GM18861 (cell line): ENCODE measurements at regions not wholly inside any gene's neighbourhood (a gene's known extent, or its start where the extent isn't known, plus 50 kb on each side); places are given as distances from the start of the nearest gene placed in this dataset.

Experiments used
- ATAC-seq: cut with Tn5 transposase; IDR thresholded peaks from one replicate; pipeline ENCODE4 v1.9.1; 2021; ENCODE audit not compliant: unreplicated experiment

DNA sequence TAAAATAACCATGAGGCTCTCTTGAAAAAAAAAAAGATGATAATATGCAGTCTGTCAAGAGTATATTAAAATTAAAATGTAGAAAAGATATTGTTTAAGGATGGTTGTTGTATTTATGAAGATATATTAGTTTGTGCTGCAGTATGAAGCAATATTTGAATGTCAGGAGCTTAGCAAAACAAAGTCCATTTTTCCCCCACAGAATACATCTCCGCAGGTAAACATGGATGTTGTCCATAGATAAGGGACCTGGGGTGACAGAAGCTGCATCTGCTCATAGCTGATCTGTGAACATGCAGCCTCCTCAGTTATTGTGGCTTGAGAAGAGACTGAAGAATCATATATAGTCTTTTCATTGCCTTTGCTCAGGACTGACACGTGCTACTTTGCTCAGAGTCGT lies 366.1 kb upstream of the MMADHC start:
- ATAC-seq: no peak

DNA sequence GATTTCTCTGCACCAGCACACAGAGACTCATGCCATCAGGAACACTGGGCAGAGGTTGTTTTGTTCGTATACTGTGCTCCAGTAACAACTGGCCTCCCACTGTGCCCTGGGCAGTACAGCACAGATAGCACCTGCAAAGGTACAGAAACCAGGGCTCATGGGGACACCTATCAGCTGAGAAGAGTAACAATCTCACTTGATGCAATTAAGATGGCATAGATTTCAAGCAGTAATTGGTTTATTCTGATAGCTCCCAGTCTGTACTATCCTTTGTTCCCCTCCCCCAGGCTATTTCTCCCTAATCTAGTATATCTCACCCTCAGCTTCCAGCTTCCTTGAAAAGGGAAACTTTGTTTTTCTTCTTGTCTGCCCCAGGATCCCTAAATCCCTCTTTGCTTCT lies 343.9 kb upstream of the MMADHC start:
- ATAC-seq: no peak

DNA sequence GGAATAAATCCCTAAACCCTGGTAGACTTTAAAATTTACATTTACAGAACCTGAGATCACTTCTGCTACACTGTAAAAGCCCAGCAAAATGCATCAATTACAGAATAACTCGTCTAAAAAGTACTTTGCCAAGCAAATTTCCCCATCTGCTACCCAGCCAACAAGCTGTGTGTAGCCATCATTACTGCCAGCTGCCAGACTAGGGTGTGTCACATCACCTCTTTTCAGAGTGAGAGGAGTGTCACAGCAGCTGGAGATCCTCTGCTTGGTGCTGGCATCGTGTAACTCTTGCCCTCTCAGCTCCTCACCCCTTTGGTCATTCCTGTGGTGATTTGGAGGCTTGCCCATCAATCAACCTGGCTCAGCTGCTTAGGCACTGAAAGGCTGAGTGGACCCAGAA lies 340.4 kb upstream of the MMADHC start:
- ATAC-seq: no peak

DNA sequence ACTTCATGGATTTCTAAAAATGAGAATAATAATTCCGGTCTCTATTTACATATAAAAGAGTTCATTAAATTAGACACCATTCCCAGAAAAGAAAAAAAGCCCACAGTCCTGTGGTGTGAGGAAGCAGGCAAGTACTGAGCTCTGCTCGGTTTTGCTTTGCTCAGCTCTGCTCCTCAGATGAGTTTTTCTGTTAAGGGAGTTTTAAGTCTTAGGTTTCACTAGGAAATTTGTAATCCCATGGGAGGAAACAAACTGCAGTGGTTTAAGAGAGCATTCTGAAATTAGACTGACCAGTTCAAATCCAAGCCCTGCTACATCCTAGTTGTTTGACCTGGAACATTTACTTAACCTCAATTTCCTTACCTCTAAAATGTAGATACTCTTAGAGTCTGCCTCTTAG lies 338.6 kb upstream of the MMADHC start:
- ATAC-seq: no peak

DNA sequence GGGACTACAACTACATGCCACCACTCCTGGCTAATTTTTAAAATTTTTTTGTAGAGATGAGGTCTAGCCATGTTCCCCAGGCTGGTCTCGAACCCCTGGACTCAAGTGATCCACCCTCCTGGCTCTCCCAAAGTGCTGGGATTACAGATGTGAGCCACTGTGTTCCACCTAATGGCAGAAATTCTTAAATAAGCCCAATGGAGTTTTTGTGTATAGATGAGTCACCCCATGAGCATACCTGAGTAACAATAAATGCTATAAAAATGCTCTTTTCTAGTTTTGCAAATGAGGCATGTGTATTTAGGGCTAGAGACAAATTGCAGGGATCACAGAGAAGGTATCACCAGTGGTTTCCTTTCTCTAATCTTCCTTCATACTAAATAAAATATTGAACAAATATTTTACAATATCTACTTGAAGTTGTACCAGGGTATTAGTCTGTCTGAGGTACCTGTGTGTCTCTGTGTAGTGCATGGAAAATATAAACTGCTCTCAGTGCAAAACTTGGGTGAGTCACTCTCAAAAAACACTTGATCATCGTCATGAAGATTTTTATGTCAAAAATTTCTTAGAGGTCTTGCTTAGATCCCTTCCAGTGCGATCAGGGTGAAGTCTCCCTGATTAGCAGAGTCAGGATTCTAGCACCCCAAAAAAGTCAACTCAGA lies 337.1 kb upstream of the MMADHC start:
- ATAC-seq: no peak

DNA sequence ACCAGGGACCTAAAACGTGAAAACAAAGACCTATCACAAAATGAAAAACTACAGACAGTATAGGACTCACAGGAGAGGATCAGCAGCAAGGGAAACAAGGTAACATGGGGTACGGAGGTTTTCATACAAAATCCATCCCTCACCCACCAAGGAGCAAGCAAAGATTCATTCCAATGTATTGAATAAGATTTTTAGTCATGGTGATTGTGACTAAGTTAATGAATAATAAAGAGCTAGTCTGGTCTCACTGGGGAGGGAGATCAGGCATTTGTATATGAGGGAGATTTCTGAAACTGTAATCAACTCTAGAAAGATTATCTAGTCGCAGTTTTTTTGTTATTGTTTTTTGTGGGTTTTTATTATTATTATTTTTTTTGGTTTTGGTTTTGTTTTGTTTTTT lies 336.5 kb upstream of the MMADHC start:
- ATAC-seq: no peak

DNA sequence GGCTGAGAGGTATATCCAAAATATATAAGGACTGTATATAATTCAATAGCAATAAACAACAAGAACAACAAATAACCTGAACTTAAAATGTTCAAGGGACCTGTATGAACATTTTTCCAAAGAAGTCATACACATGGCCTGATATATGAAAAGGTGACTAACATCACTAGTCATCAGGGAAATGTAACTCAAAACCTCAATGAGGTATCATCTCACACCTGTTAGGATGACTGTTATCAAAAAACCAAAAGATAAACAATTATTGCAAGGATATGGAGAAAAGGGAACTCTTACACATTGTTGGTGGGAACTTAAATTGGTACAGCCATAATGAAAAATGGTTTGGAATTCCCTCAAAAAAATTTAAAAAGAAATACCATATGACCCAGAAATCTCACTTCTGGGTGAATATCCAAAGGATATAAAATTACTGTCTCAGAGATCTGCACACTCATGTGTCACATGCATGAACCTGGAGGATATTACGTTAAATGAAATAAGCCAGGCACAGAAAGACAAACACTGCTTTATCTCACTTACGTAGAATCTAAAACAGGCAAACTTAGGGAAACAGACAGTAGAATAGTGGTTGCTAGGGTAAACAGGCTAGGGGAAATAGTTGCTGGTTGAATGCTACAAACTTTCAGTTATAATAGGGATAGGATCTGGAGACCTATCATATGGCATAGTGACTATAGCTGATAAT lies 334.5 kb upstream of the MMADHC start:
- no peak for ATAC-seq

DNA sequence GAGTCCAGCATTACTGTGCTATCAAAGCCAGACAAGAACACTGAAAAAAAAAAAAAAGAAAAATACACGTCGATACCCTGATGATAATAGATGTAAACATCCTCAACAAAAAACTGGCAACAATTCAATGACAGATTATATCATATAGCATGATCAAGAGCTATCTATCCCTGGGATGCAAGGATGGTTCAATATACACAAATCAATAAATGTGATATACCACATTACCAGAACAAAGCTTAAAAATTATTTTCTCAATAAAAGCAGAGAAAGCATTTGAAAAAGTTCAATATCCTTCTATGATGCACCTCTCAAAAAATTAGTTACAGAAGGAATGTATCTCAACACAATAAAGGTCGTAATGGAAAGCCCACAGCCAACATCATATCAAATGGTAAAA lies 332.8 kb upstream of the MMADHC start:
- ATAC-seq: no peak

DNA sequence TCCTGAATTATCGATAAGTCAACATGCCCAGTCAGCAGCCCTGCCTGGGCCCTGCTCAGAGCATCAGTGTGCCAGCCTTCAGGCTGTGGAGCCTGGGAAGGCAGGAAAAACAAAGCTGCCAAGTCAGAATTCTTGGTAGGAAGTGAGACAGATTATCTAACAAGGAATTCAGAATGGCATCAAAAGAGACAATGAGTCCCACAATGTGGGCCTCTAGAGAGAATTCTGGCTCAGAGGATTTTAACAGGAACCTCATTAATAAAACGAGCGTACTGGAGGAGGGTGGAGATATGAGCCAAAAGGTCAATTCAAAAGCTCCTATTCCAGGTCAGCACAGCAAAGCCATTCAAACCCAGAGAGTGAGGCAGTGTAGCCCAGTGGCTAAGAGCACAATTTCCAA lies 327.6 kb upstream of the MMADHC start:
- ATAC-seq: no peak

DNA sequence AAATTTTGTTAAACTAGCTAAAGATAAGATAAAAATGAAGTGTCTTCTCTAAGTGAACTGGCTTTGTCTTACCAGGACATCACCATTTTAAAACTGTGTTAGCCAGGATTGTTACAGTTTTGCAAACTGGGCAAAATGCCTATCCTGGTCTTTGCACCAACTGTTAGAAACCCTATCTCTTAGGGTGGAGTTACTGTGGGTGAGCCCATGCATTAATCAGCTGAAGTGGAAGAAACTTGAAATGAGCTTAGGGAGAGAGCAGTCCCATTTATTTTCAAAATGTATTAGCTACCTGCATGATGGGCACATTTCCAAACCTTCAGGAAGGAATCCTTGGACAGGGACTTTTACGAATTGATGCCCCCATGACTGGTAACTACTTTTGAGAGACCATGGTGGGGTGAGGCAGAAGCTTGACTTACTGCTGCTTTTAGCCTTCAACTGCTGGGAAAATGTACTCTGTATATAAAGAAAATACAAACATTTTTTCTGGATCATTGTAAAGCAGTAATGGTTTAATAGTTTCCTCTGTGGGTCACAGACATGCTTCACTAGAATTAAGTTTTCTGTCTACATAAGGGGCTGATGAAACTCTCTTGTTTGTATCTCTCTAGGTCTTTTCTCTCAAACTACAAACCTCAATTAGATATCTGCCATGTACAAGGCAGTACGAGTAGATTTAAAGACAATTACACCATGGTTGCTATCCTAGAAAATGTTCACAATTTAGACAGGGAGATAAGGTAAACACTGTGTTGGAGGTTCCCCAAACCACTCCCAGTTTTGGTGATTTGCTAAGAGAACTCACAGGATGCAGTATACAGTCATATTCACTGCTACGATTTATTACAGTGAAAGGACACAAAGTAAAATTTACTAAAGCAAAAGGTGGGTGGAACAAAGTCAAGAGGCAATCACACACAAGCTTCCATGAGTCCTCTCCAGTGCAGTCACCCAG lies 321.4 kb upstream of the MMADHC start:
- no peak for ATAC-seq

DNA sequence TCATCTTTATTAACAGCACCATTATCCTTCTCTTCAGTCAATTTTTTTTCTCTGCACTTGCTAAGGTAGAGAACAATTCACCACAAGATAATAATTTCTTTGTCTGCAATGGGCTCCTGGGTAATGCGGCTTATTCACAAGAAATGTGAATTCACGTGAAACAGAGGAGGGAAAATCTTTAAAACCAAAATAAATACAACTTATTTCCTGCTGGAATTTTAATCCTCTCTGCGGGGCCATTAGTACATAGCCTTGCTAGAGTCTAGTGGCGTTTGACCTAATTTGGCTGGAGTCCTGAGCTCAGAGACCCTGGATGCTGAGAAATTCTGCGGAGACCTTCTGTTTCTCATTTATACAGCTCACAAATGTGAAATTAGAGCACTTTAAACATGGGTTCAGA lies 319.3 kb upstream of the MMADHC start:
- ATAC-seq: no peak

DNA sequence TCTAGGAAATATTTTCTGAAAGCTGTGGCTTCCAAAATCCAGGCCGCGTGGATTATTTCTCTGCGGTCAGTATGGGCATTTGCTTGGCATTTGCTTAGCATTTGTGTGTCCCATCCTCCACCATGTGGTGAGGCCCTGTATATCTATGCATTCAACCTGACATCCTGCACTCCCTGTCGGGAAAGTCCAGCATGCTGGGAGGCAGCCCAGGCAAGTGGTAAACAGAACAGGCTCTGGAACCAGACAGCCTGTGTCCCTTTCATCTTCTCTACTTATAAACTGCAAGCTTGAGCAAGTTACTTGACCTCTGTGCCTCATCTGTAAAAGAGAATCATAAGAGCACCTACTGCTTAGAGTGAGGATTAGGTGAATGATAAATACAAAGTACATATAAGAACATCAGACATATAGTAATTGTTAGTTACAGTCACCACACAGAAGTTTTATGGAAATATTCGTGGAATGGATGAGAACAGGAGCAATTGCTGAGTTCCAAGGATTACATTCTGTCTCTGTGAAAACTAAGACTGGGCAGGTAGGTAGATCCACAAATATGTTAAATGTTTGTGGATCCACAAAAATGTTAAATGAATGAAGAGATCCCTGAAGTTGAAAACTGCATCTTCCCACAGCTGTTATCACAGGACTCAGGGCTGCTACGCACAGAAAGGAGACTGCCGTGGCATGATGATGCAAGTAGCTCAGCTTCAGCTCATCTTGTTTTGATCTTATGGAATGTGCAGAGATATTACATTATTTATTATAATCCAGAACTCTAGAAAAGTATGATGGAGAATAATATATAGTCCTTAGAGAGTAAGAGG lies 317.0 kb upstream of the MMADHC start:
- ATAC-seq: no peak

DNA sequence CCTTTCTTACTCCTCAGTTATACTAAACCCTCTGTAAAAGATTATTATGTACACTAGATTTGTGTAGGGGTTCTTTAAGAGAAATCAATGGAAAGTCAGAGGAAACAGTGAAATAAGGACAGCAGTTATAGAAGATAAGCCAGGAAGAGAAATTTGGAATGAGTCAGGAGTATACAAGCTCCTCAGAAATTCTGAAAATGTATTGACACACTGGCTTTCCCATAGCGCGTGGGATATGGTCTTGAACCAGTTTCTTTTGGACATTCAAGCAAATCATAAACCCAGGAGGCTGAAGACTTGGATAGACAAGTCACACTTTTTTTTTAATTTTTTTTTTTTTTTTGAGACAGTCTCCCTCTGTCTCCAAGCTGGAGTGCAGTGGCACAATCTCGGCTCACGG lies 316.1 kb upstream of the MMADHC start:
- no peak for ATAC-seq

DNA sequence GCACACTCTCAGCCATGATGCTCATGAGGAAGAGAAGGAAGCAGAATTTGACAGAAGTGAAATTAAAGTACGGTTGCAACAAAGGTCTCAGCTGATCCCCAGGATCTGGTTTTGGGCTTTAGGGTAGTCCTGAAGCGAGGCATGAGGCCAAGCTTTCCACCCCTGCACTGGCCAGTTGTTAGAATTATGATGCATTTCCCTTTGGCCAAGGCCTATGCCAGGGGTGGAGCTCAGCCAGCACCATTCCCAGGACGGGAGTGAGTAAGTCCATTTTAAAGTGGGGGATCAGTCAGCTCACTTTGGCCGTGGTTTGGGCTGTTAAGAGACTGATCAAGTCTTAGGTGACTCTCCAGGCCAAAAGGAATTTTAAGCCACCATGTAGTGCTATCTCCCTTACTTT lies 314.5 kb upstream of the MMADHC start:
- no peak for ATAC-seq

DNA sequence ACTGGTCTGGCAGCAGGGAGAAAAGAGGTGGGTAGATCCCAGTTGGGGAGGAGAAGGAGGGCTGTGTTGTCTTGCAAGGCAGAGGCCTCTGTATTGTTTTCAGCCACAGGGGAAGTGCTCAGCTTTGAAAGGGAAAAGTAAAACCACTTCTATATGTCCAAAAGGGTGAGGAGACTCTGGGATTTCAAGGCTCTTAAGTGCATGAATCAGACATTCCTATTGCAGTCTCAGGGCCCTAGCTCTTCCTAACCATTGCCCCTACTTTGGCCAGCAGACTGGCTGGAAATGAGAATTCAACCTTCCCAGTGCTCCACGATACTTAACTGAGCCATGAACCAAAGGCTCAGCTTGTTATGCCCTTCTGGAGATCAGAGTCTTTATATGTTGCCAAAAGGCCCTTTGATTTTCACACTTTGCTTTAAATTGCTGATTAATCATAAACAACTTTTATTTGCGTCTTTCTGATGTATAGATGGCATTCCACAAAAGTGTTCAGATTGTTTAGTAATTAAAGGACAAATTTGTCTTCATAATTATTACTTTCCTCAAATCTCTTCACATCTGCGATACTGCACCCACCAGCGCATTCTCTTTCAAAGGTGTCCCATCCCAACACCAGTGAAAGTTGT lies 313.8 kb upstream of the MMADHC start:
- ATAC-seq: no peak

DNA sequence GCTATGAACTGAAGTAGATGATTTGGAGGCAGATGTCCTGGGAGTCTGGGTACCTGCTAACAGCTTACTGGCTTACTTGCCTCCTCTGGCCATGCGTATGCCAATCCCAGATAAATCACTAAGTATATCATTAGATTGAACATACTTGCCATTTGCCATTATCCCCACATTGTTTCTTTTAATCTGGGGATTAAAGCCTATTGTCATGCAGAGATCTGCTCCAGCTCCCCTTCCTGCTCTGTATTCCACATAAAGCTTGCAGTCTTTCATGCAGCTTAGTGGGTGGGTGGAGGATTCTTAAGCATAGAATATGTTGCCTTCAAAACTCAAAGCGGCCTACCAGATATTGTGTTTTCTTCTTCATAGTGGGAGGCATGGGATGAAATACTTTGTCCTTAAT lies 311.8 kb upstream of the MMADHC start:
- no peak for ATAC-seq

DNA sequence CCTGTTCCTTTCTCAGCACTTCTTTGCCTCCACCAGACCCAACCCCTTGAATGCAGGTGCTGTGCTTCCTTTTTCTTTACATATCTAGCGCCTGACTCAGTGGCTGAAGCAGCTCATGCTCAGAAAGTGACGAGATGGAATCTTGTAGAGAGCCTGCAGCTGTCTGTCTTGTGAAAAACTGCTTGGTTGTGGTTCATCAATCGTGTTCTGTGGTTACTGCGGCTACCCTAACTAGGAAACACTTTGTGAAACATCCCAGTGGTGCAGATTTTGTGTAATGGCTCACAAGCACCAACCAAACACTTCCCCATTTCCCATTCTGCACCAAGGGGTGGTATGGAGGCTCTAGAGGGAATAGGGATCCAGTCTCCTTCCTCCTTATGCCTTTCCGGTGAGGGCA lies 307.2 kb upstream of the MMADHC start:
- no peak for ATAC-seq

DNA sequence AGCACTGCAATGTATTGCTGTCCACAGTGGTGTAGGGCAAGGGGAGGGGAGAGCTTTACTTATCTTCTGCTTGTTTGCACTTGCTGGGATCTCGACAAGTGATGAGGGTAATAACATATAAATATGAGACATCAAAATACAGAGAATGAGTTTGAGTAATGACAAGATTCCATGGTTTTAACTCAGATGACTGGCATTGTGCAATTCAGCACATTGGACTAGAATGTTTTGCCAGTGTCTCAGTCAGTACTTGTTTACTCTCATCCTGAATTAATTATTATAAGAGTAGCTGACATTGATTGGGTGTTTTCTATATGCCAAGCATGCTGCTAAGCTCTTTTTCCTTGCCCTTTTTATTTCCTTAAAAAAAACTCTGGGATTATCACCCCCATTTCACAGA lies 306.7 kb upstream of the MMADHC start:
- no peak for ATAC-seq

DNA sequence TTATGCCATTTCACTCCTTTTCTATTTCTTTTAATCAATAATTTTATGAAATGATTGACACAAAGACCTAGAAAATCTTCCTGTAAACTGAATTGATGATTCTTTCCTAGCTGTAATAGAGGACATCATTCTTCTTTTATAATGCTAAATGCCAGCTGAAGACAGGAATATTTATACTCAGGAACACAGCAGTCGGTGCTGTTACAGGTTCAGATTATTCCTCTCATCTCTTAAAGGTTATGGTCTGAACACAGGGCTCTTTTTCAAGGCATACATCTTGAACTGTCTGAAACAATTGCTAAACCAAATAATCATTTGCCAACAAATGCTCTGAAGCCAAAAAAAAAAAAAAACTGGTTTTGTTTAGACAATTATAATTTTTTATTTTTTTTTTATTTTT lies 305.0 kb upstream of the MMADHC start:
- no peak for ATAC-seq

DNA sequence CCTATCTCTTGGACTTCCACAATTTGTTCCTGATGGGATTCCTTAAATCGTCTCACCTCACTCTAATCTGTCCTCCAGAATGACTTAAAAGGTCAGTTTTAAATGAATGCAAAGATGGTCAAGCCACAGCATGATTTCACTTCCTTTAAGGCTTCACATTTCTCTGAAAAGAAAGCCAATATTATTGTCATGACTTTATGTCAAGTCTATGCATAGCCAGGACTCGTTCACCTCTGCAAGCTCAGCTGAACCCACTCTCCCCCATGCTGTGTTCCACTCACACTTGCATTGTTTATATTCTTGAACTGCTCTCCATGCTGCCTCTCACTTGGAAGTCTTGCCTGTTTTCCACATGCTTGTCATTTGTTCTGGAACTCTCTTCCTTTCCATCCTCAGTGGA lies 298.4 kb upstream of the MMADHC start:
- no peak for ATAC-seq

DNA sequence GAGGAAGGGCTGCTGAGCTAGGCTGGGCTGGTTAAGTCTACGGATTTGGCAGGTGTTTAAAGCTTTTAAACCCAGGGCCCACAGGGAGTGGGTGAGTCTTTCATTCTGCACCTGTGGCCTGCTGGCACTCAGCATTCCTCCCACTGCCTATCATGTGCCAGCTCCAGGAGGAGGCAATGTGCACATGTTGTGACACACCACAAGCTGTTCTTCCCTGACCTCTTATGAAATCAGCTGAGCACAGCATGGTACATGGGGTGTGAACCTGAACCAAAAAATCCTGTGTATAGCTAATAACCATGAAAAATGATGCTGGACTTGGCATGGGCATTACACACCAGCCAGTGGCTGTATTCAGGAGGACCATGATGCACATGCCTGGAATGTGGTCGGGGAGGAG lies 297.9 kb upstream of the MMADHC start:
- no peak for ATAC-seq
